ENCODE measurements at regions not wholly inside any gene's neighbourhood (a gene's known extent, or its start where the extent isn't known, plus 50 kb on each side); places are given as distances from the start of the nearest gene placed in this dataset.
A peak's percentile ranks its signal among the peaks of the same experiment; 100 is the strongest.

DNA sequence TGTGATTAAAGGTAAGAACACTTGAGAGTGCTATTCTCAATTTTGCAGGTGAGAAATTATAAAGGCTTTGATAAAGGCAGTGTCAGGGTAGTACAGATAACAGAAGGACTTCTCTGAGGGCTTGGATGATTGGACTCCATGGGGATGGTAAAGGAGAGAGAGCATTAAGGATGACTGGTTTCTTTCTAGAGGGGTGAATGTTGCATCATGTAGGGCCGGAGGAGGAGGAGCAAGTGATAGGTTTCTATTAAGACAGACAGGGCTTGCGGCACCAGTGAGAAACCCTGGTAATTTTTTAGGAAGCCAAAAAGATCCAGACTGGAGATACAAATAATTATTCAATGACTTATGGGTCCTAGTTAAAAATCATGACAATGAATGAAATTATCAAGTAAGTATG is 230.7 kb upstream of the MME start:
- Histone ChIP-seq H3K4me1 (peaks cover 8 to 21% (median 13%) of the 10 kb centered on the region in 4 donors), H3K9me3 (no peaks in the 10 kb centered on the region), H3K36me3 (no peaks in the 10 kb centered on the region), H3K27ac (no peak overlapping the region), H3K4me3 (no peak overlapping the region), H3K27me3 (no peaks in the 10 kb centered on the region)
- TF ChIP-seq POLR2AphosphoS5 (IDR thresholded peaks at IDR 0.05) (no peak), EP300 (IDR thresholded peaks at IDR 0.05) (no peak), POLR2A (IDR thresholded peaks at IDR 0.05) (no peak)
- TF ChIP-seq, protein P1, sequence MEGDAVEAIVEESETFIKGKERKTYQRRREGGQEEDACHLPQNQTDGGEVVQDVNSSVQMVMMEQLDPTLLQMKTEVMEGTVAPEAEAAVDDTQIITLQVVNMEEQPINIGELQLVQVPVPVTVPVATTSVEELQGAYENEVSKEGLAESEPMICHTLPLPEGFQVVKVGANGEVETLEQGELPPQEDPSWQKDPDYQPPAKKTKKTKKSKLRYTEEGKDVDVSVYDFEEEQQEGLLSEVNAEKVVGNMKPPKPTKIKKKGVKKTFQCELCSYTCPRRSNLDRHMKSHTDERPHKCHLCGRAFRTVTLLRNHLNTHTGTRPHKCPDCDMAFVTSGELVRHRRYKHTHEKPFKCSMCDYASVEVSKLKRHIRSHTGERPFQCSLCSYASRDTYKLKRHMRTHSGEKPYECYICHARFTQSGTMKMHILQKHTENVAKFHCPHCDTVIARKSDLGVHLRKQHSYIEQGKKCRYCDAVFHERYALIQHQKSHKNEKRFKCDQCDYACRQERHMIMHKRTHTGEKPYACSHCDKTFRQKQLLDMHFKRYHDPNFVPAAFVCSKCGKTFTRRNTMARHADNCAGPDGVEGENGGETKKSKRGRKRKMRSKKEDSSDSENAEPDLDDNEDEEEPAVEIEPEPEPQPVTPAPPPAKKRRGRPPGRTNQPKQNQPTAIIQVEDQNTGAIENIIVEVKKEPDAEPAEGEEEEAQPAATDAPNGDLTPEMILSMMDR (IDR thresholded peaks at IDR 0.05): no peak
- DNase-seq: no peak
- intact Hi-C loops (cut with DNase I; ENCODE audit: low total_unique reads): no loop called here
- 76 to 92% (median 90%) methylated on average over 2 of the region's 2 CpGs for WGBS, 5 donors

DNA sequence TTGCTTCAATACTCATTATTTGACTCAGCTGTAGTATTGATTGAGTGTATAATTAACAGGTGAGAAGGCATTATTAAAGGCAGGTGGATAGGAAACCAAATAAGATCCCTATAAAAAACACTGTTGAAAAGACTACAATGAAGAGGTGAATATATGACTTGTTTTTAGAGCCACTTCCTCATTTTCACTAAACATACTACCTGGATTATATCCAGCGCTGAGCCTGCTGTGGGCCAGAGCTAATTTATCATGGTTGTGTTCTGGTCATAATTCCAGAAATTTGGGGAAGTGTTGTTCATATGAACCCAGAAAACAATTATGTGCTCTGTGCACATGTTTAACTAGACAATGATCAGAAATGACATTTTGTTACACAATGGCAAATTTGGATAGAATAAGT is 235.3 kb upstream of the MME start:
- H3K27ac ChIP-seq: no peak overlapping the region
- peaks cover 0 to 5% (median 0%) of the 10 kb centered on the region in 4 donors for H3K4me1 ChIP-seq
- TF ChIP-seq, protein P1 (IDR thresholded peaks at IDR 0.05): no peak
- no peak for TF ChIP-seq EP300 (IDR thresholded peaks at IDR 0.05)
- no peak for TF ChIP-seq POLR2AphosphoS5 (IDR thresholded peaks at IDR 0.05)
- TF ChIP-seq POLR2A (IDR thresholded peaks at IDR 0.05): no peak
- H3K4me3 ChIP-seq: no peak overlapping the region
- H3K9me3 ChIP-seq: no peaks in the 10 kb centered on the region
- H3K27me3 ChIP-seq: no peaks in the 10 kb centered on the region
- no peaks in the 10 kb centered on the region for H3K36me3 ChIP-seq
- peak in 1 of 2 donors; percentile 4 for DNase-seq
- 59 to 78% (median 74%) methylated on average over 1 of the region's 1 CpG for WGBS, 5 donors
- intact Hi-C loops (cut with DNase I; ENCODE audit: low total_unique reads): no loop called here

GRCh38 chr3:154843647-154844046 is 236.5 kb upstream of the MME start:
- Histone ChIP-seq H3K4me3 (no peak overlapping the region), H3K36me3 (no peaks in the 10 kb centered on the region), H3K4me1 (peaks cover 0 to 5% (median 0%) of the 10 kb centered on the region in 4 donors), H3K9me3 (no peaks in the 10 kb centered on the region), H3K27me3 (no peaks in the 10 kb centered on the region), H3K27ac (no peak overlapping the region)
- no peak for TF ChIP-seq POLR2AphosphoS5 (IDR thresholded peaks at IDR 0.05)
- TF ChIP-seq EP300 (IDR thresholded peaks at IDR 0.05): no peak
- TF ChIP-seq, protein P1 (IDR thresholded peaks at IDR 0.05): no peak
- no peak for TF ChIP-seq POLR2A (IDR thresholded peaks at IDR 0.05)
- DNase-seq: no peak
- 16 to 29% (median 20%) methylated on average over 1 of the region's 1 CpG for WGBS, 5 donors
- intact Hi-C loops (cut with DNase I; ENCODE audit: low total_unique reads): no loop called here

DNA sequence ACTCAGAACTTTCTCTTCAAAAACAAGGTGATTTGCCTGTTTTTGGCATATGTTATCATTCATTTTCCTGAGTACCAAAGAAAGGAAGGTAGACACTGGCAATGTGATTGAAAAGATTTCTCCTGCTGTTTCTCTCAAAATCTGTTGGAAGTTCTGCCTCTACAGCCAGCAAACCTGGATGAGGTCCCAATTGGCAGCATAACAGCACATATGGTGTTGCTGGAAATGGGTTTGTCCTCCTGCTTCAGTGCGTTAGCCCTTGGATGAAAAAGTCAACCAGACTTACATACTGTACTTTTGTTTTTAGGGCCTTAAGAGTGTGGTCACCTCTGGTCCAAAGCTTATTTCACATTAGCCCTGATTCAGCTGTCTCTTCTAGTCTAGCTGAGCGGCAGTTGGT is 237.6 kb upstream of the MME start:
- H3K4me3 ChIP-seq: no peak overlapping the region
- H3K9me3 ChIP-seq: no peaks in the 10 kb centered on the region
- DNase-seq: peak in 1 of 2 donors; percentile 6
- H3K4me1 ChIP-seq: peaks cover 0 to 5% (median 0%) of the 10 kb centered on the region in 4 donors
- TF ChIP-seq POLR2AphosphoS5 (IDR thresholded peaks at IDR 0.05) (no peak), EP300 (IDR thresholded peaks at IDR 0.05) (no peak), POLR2A (IDR thresholded peaks at IDR 0.05) (no peak)
- TF ChIP-seq, protein P1 (IDR thresholded peaks at IDR 0.05): no peak
- intact Hi-C loops (cut with DNase I; ENCODE audit: low total_unique reads): no loop called here
- no peaks in the 10 kb centered on the region for H3K36me3 ChIP-seq
- H3K27me3 ChIP-seq: no peaks in the 10 kb centered on the region
- 74 to 87% (median 80%) methylated on average over 2 of the region's 2 CpGs for WGBS, 5 donors
- no peak overlapping the region for H3K27ac ChIP-seq

All from stomach (tissue), 8 donors.